Natural killer cell treated with Interleukin-12 subunit alpha and Interleukin-12 subunit beta and Interleukin-15 and Interleukin-18, amount 100 ng/mL, for 72 hours (primary cell): ENCODE measurements at regions not wholly inside any gene's neighbourhood (a gene's known extent, or its start where the extent isn't known, plus 50 kb on each side); places are given as distances from the start of the nearest gene placed in this dataset.
"Not testable (repeated sequence)": the region's sequence is repeated elsewhere in the genome, so short reads cannot be mapped to it uniquely, and the experiment has no call there.

Experiments used
- ATAC-seq, 2 donors: fragments of 150-1000 bp; cut with Tn5 transposase in 1 of 2; sonication (Bioruptor Pico), chemical (Tn5 transposase) in 1 of 2; 2 replicates each; pipeline ENCODE4 v1.10.0; 2021
- DNase-seq: peaks from one replicate; pipeline ENCODE4 v3.0.0; 2022; ENCODE audit warnings: low spot score
- H3K27ac Mint-ChIP-seq, 2 donors: 1 replicate in 1 of 2; 2 replicates in 1 of 2; pipeline ENCODE4 v1.8.0; 2022; ENCODE audit warnings: mixed read lengths in 2 of 2, mild to moderate bottlenecking in 1 of 2, moderate library complexity in 1 of 2
- H3K27me3 Mint-ChIP-seq, 2 donors: 1 replicate in 1 of 2; 2 replicates in 1 of 2; pipeline ENCODE4 v1.8.0; 2022; ENCODE audit warnings: mixed read lengths in 2 of 2
- H3K36me3 Mint-ChIP-seq: one replicate; pipeline ENCODE4 v1.8.0; 2022; ENCODE audit warnings: mixed read lengths
- H3K4me1 Mint-ChIP-seq, 2 donors: 1 replicate in 1 of 2; 2 replicates in 1 of 2; pipeline ENCODE4 v1.8.0; 2022; ENCODE audit warnings: low read depth in 2 of 2, mixed read lengths in 2 of 2, mild to moderate bottlenecking in 1 of 2
- H3K4me3 Mint-ChIP-seq: one replicate; pipeline ENCODE4 v1.8.0; 2022; ENCODE audit warnings: mixed read lengths
- H3K9me3 Mint-ChIP-seq: 2 replicates; pipeline ENCODE4 v1.8.0; 2022; ENCODE audit warnings: mixed read lengths

GRCh38 chr6:26270486-26270861 lies 94.5 kb upstream of the BTN3A2 start:
- DNase-seq (no peak), ATAC-seq (no peak)
- H3K36me3 Mint-ChIP-seq: no peaks in the 10 kb centered on the region
- no peaks in the 10 kb centered on the region for H3K27me3 Mint-ChIP-seq
- H3K4me1 Mint-ChIP-seq: peaks cover 12 to 22% of the 10 kb centered on the region in 2 donors
- no peak overlapping the region for H3K27ac Mint-ChIP-seq
- H3K9me3 Mint-ChIP-seq: no peaks in the 10 kb centered on the region
- H3K4me3 Mint-ChIP-seq: no peak overlapping the region

GRCh38 chr6:26270903-26271667 lies 93.9 kb upstream of the BTN3A2 start:
- Mint-ChIP-seq H3K4me3 (no peak overlapping the region), H3K9me3 (no peaks in the 10 kb centered on the region), H3K27me3 (no peaks in the 10 kb centered on the region), H3K4me1 (peaks cover 12 to 22% of the 10 kb centered on the region in 2 donors), H3K36me3 (no peaks in the 10 kb centered on the region), H3K27ac (no peak overlapping the region)
- DNase-seq (peak; percentile 80), ATAC-seq (peak; percentile 58 to 61)

DNA sequence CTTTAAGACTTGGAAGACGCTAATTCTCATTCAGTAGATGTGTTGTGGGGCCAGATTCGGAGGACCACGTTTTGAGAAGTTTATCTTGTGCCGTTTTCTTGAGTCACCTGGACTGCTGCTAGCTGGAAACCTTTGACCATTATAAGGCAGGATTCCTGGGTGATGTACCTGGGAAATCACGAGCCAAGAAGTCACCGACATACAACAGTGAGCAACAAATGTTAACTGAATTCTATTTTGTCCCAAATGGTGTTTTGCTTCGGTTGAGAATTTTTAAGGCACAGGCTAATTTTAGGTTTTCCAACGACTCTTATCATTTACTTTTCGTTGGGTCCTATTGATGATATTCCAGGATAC lies 93.4 kb upstream of the BTN3A2 start:
- no peak for DNase-seq

GRCh38 chr6:26272171-26272637 lies 92.8 kb upstream of the BTN3A2 start:
- Mint-ChIP-seq H3K27me3 (no peaks in the 10 kb centered on the region), H3K9me3 (no peaks in the 10 kb centered on the region), H3K27ac (no peak overlapping the region), H3K4me1 (peaks cover 12 to 22% of the 10 kb centered on the region in 2 donors), H3K4me3 (no peak overlapping the region), H3K36me3 (no peaks in the 10 kb centered on the region)
- ATAC-seq: peak; percentile 14 to 30
- DNase-seq: no peak

More for the DNA sequence above, 93.4 kb upstream of the BTN3A2 start:
- Mint-ChIP-seq H3K27ac (no peak overlapping the region), H3K27me3 (no peaks in the 10 kb centered on the region), H3K4me3 (no peak overlapping the region), H3K4me1 (peaks cover 12 to 22% of the 10 kb centered on the region in 2 donors), H3K9me3 (no peaks in the 10 kb centered on the region), H3K36me3 (no peaks in the 10 kb centered on the region)
- no peak for ATAC-seq

DNA sequence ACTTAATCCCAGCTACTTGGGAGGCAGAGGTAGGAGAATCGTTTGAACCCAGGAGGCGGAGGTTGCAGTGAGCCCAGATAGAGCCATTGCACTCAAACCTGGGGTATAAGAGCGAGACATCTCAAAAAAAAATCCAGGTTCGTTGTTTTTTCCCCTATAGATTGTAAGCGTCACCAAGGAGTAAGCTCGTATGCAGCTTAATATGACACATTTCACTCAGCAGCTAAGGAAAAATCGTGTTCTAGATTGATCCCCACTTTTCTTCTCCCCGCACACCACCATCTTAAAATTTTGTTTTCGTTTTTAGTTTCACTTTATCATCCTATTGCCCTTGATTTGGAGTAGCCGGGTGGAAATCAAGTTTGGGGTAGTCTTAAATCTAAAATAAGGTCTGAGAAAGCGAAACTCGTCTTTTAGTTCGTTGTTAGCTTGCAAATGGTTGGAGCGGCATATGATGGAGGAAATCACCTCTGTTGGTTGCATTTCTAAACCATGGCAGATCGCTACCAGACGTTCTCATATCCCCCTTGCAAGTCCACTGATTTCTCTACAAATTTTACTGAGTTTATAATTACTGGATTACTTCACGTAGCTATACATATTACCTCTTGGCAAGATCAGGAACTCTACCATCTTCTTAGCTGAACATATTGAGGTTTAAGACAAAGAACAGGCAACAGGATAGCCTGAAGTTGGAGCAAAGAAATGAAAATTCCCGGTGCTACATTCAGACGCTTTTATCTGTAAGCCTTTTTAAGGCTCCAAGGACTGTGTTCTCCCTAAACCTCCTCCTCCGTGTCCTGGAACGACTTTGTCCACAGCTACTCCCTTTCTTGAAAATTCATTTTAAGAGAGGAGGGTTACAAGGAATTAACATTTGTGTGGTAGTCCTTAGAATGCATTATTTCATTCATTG lies 91.1 kb upstream of the BTN3A2 start:
- Mint-ChIP-seq H3K9me3 (no peaks in the 10 kb centered on the region), H3K27me3 (no peaks in the 10 kb centered on the region), H3K4me1 (peaks cover 12 to 20% of the 10 kb centered on the region in 2 donors), H3K27ac (no peak overlapping the region), H3K4me3 (no peak overlapping the region), H3K36me3 (no peaks in the 10 kb centered on the region)
- ATAC-seq (peak; percentile 0 to 1), DNase-seq (no peak)

DNA sequence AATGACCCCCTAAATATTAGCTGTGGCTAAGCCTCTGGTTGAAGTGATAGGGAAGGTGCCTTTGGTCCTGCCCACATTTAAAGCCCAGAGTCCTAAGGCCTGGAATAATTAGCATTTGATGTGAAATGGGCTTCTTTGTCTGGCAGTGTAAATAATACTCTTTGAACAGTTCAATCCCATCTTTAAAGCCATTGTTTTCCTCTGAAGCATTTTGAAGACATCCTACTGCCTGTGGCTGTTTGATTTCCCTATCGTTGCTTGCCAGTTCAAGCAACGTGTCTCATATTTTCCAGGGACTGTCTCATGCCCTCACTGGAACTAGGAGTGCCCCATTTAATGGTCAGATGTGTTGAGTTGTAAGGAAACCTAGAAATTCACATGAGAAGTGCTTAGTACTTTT lies 89.3 kb upstream of the BTN3A2 start:
- DNase-seq (no peak), ATAC-seq (no peak)
- H3K4me1 Mint-ChIP-seq: peaks cover 10 to 14% of the 10 kb centered on the region in 2 donors
- H3K27me3 Mint-ChIP-seq: no peaks in the 10 kb centered on the region
- peak overlapping the region in 1 of 2 donors; percentile 2 for H3K27ac Mint-ChIP-seq
- no peaks in the 10 kb centered on the region for H3K36me3 Mint-ChIP-seq
- H3K4me3 Mint-ChIP-seq: no peak overlapping the region
- no peaks in the 10 kb centered on the region for H3K9me3 Mint-ChIP-seq

DNA sequence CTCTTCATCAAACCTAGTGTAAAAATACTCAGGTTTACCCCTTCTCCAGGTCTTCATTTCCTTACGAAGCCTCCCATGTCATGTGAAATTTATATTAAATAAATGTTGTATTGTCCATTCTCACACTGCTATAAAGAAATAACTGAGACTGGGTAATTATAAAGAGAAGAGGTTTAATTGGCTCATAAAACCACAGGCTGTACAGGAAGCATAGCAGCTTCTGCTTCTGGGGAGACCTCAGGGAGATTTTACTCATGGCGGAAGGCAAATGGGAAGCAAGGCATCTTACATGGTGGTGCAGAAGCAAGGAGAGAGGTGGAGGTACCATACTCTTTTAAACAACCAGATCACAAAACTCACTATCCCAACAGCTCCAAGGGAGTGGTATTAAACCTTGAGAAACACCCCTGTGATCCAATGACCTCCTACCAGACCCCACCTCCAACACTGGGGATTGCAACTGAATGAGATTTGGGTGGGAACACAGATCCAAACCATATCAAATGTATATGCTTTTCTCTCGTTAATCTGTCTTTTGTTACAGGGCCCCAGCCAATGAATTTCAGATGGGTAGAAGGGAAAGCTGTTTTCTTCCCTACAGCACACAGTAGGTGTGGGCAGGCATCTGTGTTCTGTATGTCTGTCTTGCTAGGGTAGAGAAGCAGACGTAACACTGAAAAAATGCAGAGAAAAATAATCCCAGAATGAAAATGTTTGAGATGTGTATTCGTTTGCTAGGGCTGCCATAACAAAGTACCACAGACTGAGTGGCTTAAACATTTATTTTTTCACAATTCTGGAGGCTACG lies 88.0 kb upstream of the BTN3A2 start:
- DNase-seq (no peak), ATAC-seq (no peak)
- no peaks in the 10 kb centered on the region for H3K36me3 Mint-ChIP-seq
- H3K27me3 Mint-ChIP-seq: no peaks in the 10 kb centered on the region
- H3K27ac Mint-ChIP-seq: no peak overlapping the region
- H3K9me3 Mint-ChIP-seq: no peaks in the 10 kb centered on the region
- H3K4me1 Mint-ChIP-seq: peaks cover 5 to 10% of the 10 kb centered on the region in 2 donors
- no peak overlapping the region for H3K4me3 Mint-ChIP-seq

DNA sequence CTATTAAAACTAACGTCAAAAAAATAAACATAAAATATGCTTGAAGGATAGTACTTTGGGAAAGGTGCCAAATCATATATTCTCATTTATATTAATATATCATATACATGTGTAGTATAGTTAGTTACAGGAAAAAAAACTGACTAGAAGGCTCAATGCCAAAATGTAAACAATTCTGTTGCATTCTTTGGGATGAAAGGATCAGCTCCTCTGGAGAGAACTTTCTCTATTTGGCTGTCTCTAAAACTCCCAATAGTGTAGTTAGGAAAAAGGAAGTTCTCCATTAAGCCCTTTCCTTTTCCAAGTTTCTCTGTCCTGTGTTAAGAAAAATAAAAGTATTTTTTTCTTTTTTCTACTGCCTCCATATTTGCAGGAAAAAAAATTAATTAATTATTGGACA lies 86.5 kb upstream of the BTN3A2 start:
- Mint-ChIP-seq H3K9me3 (no peaks in the 10 kb centered on the region), H3K4me3 (no peak overlapping the region), H3K27me3 (no peaks in the 10 kb centered on the region), H3K27ac (no peak overlapping the region), H3K4me1 (peaks cover 20% of the 10 kb centered on the region in 2 donors), H3K36me3 (no peaks in the 10 kb centered on the region)
- DNase-seq (no peak), ATAC-seq (no peak)

- not testable (repeated sequence) for H3K9me3 Mint-ChIP-seq, H3K36me3 Mint-ChIP-seq, H3K27me3 Mint-ChIP-seq, ATAC-seq, H3K27ac Mint-ChIP-seq, H3K4me3 Mint-ChIP-seq, DNase-seq
- H3K4me1 Mint-ChIP-seq: peaks cover 20 to 22% of the 10 kb centered on the region in 2 donors
These were observed 85.6 kb upstream of the BTN3A2 start for GRCh38 chr6:26279371-26279770.

DNA sequence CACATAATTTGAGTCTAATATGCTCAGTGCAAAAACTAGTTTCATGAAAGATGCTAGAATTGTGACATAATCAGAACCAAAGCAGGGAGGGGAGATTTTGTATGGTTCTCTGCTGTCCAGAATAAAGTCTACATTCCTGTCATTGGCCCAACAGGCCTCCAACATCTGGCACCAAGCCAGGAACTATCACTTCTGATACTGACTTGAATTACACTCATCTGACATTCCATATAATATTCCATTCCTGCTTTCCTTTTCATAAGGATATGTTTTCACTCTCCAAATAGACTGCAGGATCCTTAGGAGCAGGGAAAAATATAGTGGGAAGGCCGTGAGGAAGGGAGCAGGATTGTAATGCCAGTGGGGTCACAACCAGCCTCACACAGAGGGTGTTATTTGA lies 84.6 kb upstream of the BTN3A2 start:
- H3K27ac Mint-ChIP-seq: no peak overlapping the region
- no peak for ATAC-seq
- no peak overlapping the region for H3K4me3 Mint-ChIP-seq
- no peaks in the 10 kb centered on the region for H3K36me3 Mint-ChIP-seq
- H3K4me1 Mint-ChIP-seq: peaks cover 29 to 32% of the 10 kb centered on the region in 2 donors
- H3K9me3 Mint-ChIP-seq: no peaks in the 10 kb centered on the region
- DNase-seq: no peak
- no peaks in the 10 kb centered on the region for H3K27me3 Mint-ChIP-seq

DNA sequence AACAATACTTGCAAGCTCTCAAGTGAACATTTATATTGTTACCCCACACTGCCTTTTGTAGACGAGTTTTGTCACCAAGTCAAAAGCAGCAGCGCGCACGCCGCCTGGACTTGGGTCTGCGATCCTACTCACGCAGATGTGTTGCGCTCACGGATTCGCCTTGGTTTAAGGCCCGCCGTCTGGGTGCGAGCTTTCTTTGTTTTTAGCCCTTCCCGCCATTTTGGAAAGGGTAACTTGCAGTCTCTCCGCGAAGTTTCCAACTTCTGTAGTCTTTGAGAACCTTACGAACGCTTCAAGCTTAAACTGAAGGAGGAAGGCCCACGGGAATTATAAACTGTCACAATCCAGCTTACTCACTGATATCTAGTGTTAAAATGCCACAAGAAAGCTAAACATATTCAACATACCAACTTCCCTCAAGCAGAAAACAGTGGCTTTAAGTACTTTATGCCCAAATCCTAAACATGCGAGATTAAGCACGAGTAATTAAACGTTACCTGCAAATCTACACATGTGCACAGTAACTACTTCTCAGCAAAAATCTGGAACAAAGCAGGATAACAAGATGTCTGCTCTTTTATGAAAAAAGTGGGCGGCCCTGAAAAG lies 80.4 kb upstream of the BTN3A2 start:
- DNase-seq (peak; percentile 62), ATAC-seq (no peak)
- Mint-ChIP-seq H3K4me1 (peaks cover 37 to 42% of the 10 kb centered on the region in 2 donors), H3K4me3 (peak overlapping the region; percentile 87), H3K27ac (peak overlapping the region; percentile 96 to 100), H3K27me3 (peaks cover 3 to 7% of the 10 kb centered on the region in 2 donors), H3K9me3 (peaks cover 3% of the 10 kb centered on the region), H3K36me3 (peaks cover 7% of the 10 kb centered on the region)

DNA sequence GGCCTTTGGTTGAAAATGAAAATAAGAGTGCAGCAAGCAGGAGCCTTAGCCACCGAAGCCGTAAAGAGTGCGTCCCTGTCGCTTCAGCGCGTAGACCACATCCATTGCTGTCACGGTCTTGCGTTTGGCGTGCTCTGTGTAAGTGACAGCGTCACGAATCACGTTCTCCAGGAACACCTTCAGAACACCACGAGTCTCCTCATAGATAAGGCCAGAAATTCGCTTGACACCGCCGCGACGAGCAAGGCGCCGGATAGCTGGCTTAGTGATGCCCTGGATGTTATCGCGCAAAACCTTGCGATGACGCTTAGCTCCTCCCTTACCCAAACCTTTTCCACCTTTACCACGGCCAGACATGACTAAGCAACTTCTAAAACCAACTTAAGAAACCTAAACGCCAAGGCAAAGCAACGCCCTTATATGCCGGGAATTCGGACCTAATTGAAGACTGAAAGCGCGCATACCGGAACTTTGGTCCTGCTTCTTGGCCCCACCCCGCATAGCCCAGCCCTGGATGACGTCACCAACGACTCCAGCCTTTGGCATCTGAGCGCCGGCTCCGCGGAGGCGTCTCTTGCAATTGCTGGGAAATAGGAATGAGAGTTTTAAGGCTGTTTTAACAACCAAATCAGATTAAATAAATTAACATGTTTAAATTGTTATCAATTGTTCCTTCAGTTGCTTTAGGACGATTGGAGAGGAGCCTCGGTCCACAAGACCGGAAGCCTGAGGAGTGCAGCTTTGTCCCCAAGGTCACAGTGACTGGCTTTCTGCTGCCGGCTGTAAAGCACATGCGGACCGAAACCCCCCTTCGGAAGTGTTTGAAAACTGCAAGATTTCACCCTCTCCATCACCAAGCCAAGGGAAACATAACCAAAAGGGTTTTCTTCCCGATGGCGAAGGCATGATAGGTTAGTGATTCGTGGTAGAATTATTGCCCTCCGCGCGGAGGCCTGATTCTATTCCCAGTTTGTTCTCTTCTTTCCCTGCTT lies 79.6 kb upstream of the BTN3A2 start:
- peaks cover 37 to 41% of the 10 kb centered on the region in 2 donors for H3K4me1 Mint-ChIP-seq
- peak; percentile 88 to 92 for ATAC-seq
- H3K27ac Mint-ChIP-seq: peak overlapping the region; percentile 96 to 100
- peaks cover 7% of the 10 kb centered on the region for H3K36me3 Mint-ChIP-seq
- peak; percentile 95 for DNase-seq
- H3K4me3 Mint-ChIP-seq: peak overlapping the region; percentile 87
- H3K27me3 Mint-ChIP-seq: peaks cover 3 to 7% of the 10 kb centered on the region in 2 donors
- peaks cover 3% of the 10 kb centered on the region for H3K9me3 Mint-ChIP-seq
